ENCODE measurements at regions not wholly inside any gene's neighbourhood (a gene's known extent, or its start where the extent isn't known, plus 50 kb on each side); places are given as distances from the start of the nearest gene placed in this dataset.

DNA sequence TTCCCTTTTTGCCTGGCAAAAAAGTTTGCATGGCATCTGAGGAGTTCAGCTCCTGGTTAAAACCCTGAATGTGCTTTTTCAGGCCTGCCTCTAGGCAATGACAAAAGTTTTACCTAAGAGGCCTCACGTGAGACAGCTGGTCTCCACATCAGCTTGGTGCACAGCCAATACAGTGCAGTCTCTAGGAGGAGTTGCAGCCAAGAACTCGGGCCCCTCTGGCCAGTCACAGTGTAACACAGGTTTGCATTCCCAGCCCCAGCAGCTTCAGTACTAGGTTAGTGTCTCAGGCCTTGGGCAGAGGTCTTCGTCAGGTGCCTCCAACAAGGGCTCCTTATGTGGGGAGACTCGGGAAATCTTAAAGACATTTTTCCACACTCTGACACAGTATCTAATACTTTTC lies 771.7 kb downstream of the SORCS1 start:
- Histone ChIP-seq H3K4me1 (peaks cover 0 to 6% (median 0%) of the 10 kb centered on the region in 4 donors), H3K4me3 (no peak overlapping the region), H3K27ac (replicated peaks in 1 of 4) (no peak overlapping the region), H3K9me3 (no peaks in the 10 kb centered on the region), H3K36me3 (no peaks in the 10 kb centered on the region), H3K27me3 (no peaks in the 10 kb centered on the region)
- TF ChIP-seq POLR2AphosphoS5 (IDR thresholded peaks at IDR 0.05) (no peak), EP300 (IDR thresholded peaks at IDR 0.05) (no peak), POLR2A (IDR thresholded peaks at IDR 0.05; ENCODE audit: low read depth) (no peak)
- TF ChIP-seq, protein P1, sequence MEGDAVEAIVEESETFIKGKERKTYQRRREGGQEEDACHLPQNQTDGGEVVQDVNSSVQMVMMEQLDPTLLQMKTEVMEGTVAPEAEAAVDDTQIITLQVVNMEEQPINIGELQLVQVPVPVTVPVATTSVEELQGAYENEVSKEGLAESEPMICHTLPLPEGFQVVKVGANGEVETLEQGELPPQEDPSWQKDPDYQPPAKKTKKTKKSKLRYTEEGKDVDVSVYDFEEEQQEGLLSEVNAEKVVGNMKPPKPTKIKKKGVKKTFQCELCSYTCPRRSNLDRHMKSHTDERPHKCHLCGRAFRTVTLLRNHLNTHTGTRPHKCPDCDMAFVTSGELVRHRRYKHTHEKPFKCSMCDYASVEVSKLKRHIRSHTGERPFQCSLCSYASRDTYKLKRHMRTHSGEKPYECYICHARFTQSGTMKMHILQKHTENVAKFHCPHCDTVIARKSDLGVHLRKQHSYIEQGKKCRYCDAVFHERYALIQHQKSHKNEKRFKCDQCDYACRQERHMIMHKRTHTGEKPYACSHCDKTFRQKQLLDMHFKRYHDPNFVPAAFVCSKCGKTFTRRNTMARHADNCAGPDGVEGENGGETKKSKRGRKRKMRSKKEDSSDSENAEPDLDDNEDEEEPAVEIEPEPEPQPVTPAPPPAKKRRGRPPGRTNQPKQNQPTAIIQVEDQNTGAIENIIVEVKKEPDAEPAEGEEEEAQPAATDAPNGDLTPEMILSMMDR (IDR thresholded peaks at IDR 0.05) = no peak
- intact Hi-C loops (cut with DNase I) = no loop called here
- WGBS = 67% methylated on average over 2 of the region's 4 CpGs
- DNase-seq (ENCODE audit: extremely low spot score) = no peak

DNA sequence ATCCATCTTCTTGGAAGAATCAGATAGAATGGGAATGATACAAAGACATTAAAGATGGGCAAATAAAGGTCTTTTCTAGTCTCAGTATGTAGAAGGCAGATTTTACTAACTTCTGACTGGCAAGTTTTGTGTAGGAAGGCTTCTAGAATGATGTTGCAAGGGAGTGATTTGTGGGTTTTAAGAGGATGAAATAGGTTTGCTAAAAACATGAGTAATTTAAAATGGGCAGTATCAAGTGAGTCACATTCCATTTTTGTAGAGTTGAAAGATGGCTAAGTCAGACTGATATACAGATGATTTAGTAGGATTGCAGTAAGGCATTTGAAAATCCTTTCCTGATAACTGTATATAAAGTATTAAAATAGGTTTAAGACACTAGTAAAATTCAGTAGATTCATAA lies 777.4 kb downstream of the SORCS1 start:
- H3K4me3 ChIP-seq = no peak overlapping the region
- H3K27ac ChIP-seq (replicated peaks in 1 of 4) = no peak overlapping the region

DNA sequence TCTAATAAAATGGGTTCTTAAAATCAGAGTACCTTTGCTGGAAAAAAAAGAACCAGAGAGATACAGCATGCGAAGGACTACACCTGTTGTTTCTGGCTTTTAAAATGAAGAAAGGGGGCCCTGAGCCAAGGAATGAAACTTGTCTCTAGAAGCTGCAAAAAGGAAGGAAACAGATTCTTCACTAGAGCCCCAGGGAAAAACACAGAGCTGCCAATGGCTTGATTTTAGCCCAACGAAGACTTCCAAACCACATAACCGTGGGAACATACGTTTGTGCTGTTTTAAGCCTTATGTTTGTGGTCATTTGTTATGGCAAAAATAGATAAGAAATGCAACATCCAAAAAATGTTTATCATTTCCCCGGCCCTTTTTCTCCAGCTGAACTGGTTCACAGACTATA lies 780.0 kb downstream of the SORCS1 start:
- intact Hi-C loops (cut with DNase I) = no loop called here
- H3K27ac ChIP-seq (replicated peaks in 1 of 4) = no peak overlapping the region
- no peak for DNase-seq (ENCODE audit: extremely low spot score)
- no peaks in the 10 kb centered on the region for H3K9me3 ChIP-seq
- no peak overlapping the region for H3K4me3 ChIP-seq
- WGBS = 42% methylated on average over 5 of the region's 5 CpGs
- no peaks in the 10 kb centered on the region for H3K4me1 ChIP-seq
- TF ChIP-seq EP300 (IDR thresholded peaks at IDR 0.05) (no peak), POLR2AphosphoS5 (IDR thresholded peaks at IDR 0.05) (no peak), POLR2A (IDR thresholded peaks at IDR 0.05; ENCODE audit: low read depth) (no peak)
- TF ChIP-seq, protein P1 (IDR thresholded peaks at IDR 0.05) = no peak
- no peaks in the 10 kb centered on the region for H3K36me3 ChIP-seq
- no peaks in the 10 kb centered on the region for H3K27me3 ChIP-seq

More for the DNA sequence above, 777.4 kb downstream of the SORCS1 start:
- intact Hi-C loops (cut with DNase I) = no loop called here
- Histone ChIP-seq H3K36me3 (no peaks in the 10 kb centered on the region), H3K9me3 (no peaks in the 10 kb centered on the region), H3K27me3 (no peaks in the 10 kb centered on the region), H3K4me1 (no peaks in the 10 kb centered on the region)
- TF ChIP-seq, protein P1 (IDR thresholded peaks at IDR 0.05) = no peak
- TF ChIP-seq POLR2A (IDR thresholded peaks at IDR 0.05; ENCODE audit: low read depth) (no peak), POLR2AphosphoS5 (IDR thresholded peaks at IDR 0.05) (no peak), EP300 (IDR thresholded peaks at IDR 0.05) (no peak)
- DNase-seq (ENCODE audit: extremely low spot score) = no peak

DNA sequence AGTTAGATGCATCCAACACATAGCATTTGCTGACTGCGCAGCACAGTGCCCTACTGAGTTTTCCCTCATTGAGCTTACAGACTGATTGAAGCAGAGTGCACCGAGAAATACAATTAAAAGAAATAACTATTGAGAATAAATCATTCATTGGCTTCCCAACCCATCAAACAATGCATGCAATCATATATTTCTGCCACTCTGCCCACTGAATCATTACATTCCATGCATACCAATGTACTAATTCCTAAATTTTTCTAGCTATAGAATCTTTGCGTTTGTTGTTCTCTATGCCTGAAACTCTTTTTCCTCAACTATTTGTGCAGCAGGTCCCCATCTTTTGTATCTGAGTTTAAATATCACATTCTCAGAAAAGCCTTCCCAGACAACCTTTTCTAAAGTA lies 783.8 kb downstream of the SORCS1 start:
- Histone ChIP-seq H3K4me1 (no peaks in the 10 kb centered on the region), H3K9me3 (no peaks in the 10 kb centered on the region)
- intact Hi-C loops (cut with DNase I) = no loop called here

DNA sequence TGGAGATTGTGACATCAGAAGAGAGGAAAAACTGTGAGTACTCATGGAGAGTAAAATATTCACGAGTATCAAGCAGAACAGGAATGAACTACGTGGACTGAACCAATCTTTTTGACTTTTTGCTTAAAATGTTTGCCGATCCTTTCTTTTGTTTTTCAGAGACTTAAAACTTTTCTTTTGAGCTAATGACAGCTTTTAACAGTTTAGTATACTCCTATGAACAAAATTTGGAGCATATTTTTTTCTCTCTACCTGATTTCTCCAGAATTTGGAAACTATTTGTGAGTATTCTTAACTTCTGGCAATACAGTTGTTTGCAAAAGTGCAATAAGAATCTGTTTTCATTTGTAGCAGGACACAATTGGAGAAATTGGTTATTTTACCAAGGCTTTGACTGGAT lies 786.3 kb downstream of the SORCS1 start:
- H3K27me3 ChIP-seq = no peaks in the 10 kb centered on the region
- WGBS = 89% methylated on average over 3 of the region's 3 CpGs
- no peak for DNase-seq (ENCODE audit: extremely low spot score)
- H3K9me3 ChIP-seq = no peaks in the 10 kb centered on the region
- no peaks in the 10 kb centered on the region for H3K4me1 ChIP-seq
- TF ChIP-seq EP300 (IDR thresholded peaks at IDR 0.05) (no peak), POLR2A (IDR thresholded peaks at IDR 0.05; ENCODE audit: low read depth) (no peak), POLR2AphosphoS5 (IDR thresholded peaks at IDR 0.05) (no peak)
- TF ChIP-seq, protein P1 (IDR thresholded peaks at IDR 0.05) = no peak
- H3K4me3 ChIP-seq = no peak overlapping the region
- H3K36me3 ChIP-seq = no peaks in the 10 kb centered on the region
- intact Hi-C loops (cut with DNase I) = no loop called here
- no peak overlapping the region for H3K27ac ChIP-seq (replicated peaks in 1 of 4)

More for the DNA sequence above, 783.8 kb downstream of the SORCS1 start:
- TF ChIP-seq POLR2A (IDR thresholded peaks at IDR 0.05; ENCODE audit: low read depth) (no peak), POLR2AphosphoS5 (IDR thresholded peaks at IDR 0.05) (no peak), EP300 (IDR thresholded peaks at IDR 0.05) (no peak)
- TF ChIP-seq, protein P1 (IDR thresholded peaks at IDR 0.05) = no peak
- Histone ChIP-seq H3K27ac (replicated peaks in 1 of 4) (no peak overlapping the region), H3K27me3 (no peaks in the 10 kb centered on the region), H3K36me3 (no peaks in the 10 kb centered on the region), H3K4me3 (no peak overlapping the region)
- DNase-seq (ENCODE audit: extremely low spot score) = no peak
- WGBS = 96% methylated on average over 3 of the region's 3 CpGs

Measured in esophagus muscularis mucosa (tissue), 4 donors.